Liver (tissue), 8 donors: ENCODE measurements at regions not wholly inside any gene's neighbourhood (a gene's known extent, or its start where the extent isn't known, plus 50 kb on each side); places are given as distances from the start of the nearest gene placed in this dataset.

ENCODE experiments used
- DNase-seq: peaks from one replicate; pipeline ENCODE4 v3.0.0-alpha.2; 2017; ENCODE audit warnings: low spot score
- H3K27ac ChIP-seq, 2 donors: one replicate each; pipeline ENCODE4 v1.7.0; 2013; ENCODE audit warnings: inconsistent platforms in 2 of 2, low read length in 2 of 2, control low read depth in 1 of 2, low read depth in 1 of 2, mild to moderate bottlenecking in 1 of 2
- H3K27me3 ChIP-seq, 4 donors: one replicate each; pipeline versions ENCODE4 v1.6.1 to v1.7.0; 2013; ENCODE audit warnings: low read length in 3 of 4, inconsistent platforms in 1 of 4, mild to moderate bottlenecking in 1 of 4, moderate library complexity in 1 of 4; ENCODE audit not compliant: control insufficient read depth in 4 of 4, insufficient read depth in 4 of 4
- H3K36me3 ChIP-seq, 4 donors: one replicate each; pipeline versions ENCODE4 v1.6.1 to v1.7.0; 2013; ENCODE audit warnings: low read length in 3 of 4, mild to moderate bottlenecking in 3 of 4, low read depth in 1 of 4, moderate library complexity in 1 of 4; ENCODE audit not compliant: control insufficient read depth in 4 of 4, insufficient read depth in 3 of 4
- H3K4me1 ChIP-seq, 4 donors: one replicate each; pipeline versions ENCODE4 v1.6.1 to v1.7.0; 2013; ENCODE audit warnings: low read length in 3 of 4, mild to moderate bottlenecking in 3 of 4, moderate library complexity in 1 of 4; ENCODE audit not compliant: control insufficient read depth in 4 of 4, insufficient read depth in 4 of 4
- H3K4me3 ChIP-seq, 3 donors: one replicate each; pipeline versions ENCODE4 v1.6.1 to v1.7.0; 2013; ENCODE audit warnings: low read length in 3 of 3, control low read depth in 1 of 3, low read depth in 1 of 3, mild to moderate bottlenecking in 1 of 3
- H3K9ac ChIP-seq, 2 donors: one replicate each; pipeline ENCODE4 v1.7.0; 2013; ENCODE audit warnings: low read length in 2 of 2, mild to moderate bottlenecking in 2 of 2, moderate library complexity in 2 of 2, control low read depth in 1 of 2, low read depth in 1 of 2
- H3K9me3 ChIP-seq, 4 donors: one replicate each; pipeline versions ENCODE4 v1.6.1 to v1.7.0; 2013; ENCODE audit warnings: low read length in 3 of 4; ENCODE audit not compliant: control insufficient read depth in 4 of 4
- ATF3 ChIP-seq: IDR thresholded peaks from 2 replicates; pipeline ENCODE4 v1.6.1; 2016; ENCODE audit warnings: antibody characterized with exemption
- EGR1 ChIP-seq, 2 donors: IDR thresholded peaks; 2 replicates each; pipeline ENCODE4 v1.6.1; 2016 to 2018; ENCODE audit warnings: antibody characterized with exemption in 2 of 2, low read depth in 2 of 2
- FOXA2 ChIP-seq: IDR thresholded peaks from 2 replicates; pipeline ENCODE4 v1.6.1; 2016; ENCODE audit warnings: antibody characterized with exemption
- GABPA ChIP-seq, 2 donors: IDR thresholded peaks in 1 of 2; conservative IDR thresholded peaks in 1 of 2; 2 replicates each; pipeline ENCODE4 v1.6.1; 2016; ENCODE audit warnings: antibody characterized with exemption in 2 of 2, mild to moderate bottlenecking in 1 of 2, moderate library complexity in 1 of 2
- HNF4A ChIP-seq, 2 donors: conservative IDR thresholded peaks; 2 replicates each; pipeline ENCODE4 v1.6.1; 2016; ENCODE audit warnings: antibody characterized with exemption in 2 of 2, mild to moderate bottlenecking in 2 of 2
- HNF4G ChIP-seq: IDR thresholded peaks from 2 replicates; pipeline ENCODE4 v1.6.1; 2016; ENCODE audit warnings: antibody characterized with exemption
- JUND ChIP-seq, 2 donors: IDR thresholded peaks; 2 replicates each; pipeline ENCODE4 v1.6.1; 2016; ENCODE audit warnings: antibody characterized with exemption in 2 of 2
- NR2F2 ChIP-seq: IDR thresholded peaks from 2 replicates; pipeline ENCODE4 v1.6.1; 2016; ENCODE audit warnings: antibody characterized with exemption
- RAD21 ChIP-seq, 2 donors: IDR thresholded peaks; 2 replicates each; pipeline ENCODE4 v1.6.1; 2016; ENCODE audit warnings: antibody characterized with exemption in 2 of 2, mild to moderate bottlenecking in 2 of 2
- REST ChIP-seq: IDR thresholded peaks from 2 replicates; pipeline ENCODE4 v1.6.1; 2016; ENCODE audit warnings: antibody characterized with exemption, mild to moderate bottlenecking
- RXRA ChIP-seq, 2 donors: IDR thresholded peaks; 2 replicates each; pipeline ENCODE4 v1.6.1; 2017 to 2018; ENCODE audit warnings: antibody characterized with exemption in 2 of 2, mild to moderate bottlenecking in 1 of 2
- TAF1 ChIP-seq: conservative IDR thresholded peaks from 2 replicates; pipeline ENCODE4 v1.6.1; 2016; ENCODE audit warnings: antibody characterized with exemption, mild to moderate bottlenecking
- YY1 ChIP-seq: IDR thresholded peaks from 2 replicates; pipeline ENCODE4 v1.6.1; 2016; ENCODE audit warnings: antibody characterized with exemption, mild to moderate bottlenecking
- WGBS: extraction: QIAGEN DNeasy Blood & Tissue Kit; methylation state at CpG from one replicate; pipeline ENCODE4 v1.1.7; 2013; 5-methylcytosine and 5-hydroxymethylcytosine counted together
- TF ChIP-seq, protein P1 (sequence below): fragments of 150-350 bp; IDR thresholded peaks from 2 replicates; pipeline ENCODE4 v1.5.1; 2017; ENCODE audit warnings: improper control_type of control experiment, low read depth, low read length; ENCODE audit not compliant: missing input control
- donor health status: healthy.
- donor health status: healthy.
- donor health status: healthy.
- donor health status: healthy.
- donor health status: healthy.

GRCh38 chr1:232519186-232519585 is 110.7 kb downstream of the SIPA1L2 start (continued):
- TF ChIP-seq, protein P1, sequence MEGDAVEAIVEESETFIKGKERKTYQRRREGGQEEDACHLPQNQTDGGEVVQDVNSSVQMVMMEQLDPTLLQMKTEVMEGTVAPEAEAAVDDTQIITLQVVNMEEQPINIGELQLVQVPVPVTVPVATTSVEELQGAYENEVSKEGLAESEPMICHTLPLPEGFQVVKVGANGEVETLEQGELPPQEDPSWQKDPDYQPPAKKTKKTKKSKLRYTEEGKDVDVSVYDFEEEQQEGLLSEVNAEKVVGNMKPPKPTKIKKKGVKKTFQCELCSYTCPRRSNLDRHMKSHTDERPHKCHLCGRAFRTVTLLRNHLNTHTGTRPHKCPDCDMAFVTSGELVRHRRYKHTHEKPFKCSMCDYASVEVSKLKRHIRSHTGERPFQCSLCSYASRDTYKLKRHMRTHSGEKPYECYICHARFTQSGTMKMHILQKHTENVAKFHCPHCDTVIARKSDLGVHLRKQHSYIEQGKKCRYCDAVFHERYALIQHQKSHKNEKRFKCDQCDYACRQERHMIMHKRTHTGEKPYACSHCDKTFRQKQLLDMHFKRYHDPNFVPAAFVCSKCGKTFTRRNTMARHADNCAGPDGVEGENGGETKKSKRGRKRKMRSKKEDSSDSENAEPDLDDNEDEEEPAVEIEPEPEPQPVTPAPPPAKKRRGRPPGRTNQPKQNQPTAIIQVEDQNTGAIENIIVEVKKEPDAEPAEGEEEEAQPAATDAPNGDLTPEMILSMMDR, result no peak

- Histone ChIP-seq H3K9ac (no peak overlapping the region), H3K27ac (no peak overlapping the region), H3K4me1 (no peaks in the 10 kb centered on the region), H3K36me3 (no peaks in the 10 kb centered on the region), H3K27me3 (no peaks in the 10 kb centered on the region), H3K9me3 (no peaks in the 10 kb centered on the region), H3K4me3 (no peak overlapping the region)
- 88% methylated on average over 5 of the region's 5 CpGs for WGBS
- TF ChIP-seq ATF3, result no peak
- no peak for DNase-seq
These were observed 111.6 kb downstream of the SIPA1L2 start for GRCh38 chr1:232518349-232518748.

DNA sequence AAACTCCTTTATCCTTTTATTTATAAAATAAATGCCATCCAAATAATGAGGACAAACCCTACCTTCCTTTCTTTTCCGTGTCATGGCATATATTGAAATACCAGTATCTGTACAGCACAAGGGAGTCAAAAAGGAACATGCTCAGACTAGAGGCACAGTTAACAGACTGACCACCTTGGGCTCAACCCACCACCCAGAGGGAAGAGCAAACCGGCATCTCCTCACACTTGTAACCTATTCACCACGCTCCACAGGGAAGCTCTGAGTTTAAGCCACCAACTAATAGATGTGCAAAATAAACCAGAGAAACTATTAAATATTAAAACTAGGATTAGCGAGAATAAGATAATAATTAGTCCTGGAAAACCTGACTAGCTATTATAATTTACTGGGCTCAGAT is 112.7 kb downstream of the SIPA1L2 start:
- Histone ChIP-seq H3K4me3 (no peak overlapping the region), H3K27me3 (no peaks in the 10 kb centered on the region), H3K27ac (no peak overlapping the region), H3K36me3 (no peaks in the 10 kb centered on the region), H3K9ac (no peak overlapping the region), H3K9me3 (no peaks in the 10 kb centered on the region), H3K4me1 (no peaks in the 10 kb centered on the region)
- TF ChIP-seq FOXA2 (no peak), GABPA (IDR thresholded peaks at IDR 0.05 in 1 of 2, conservative IDR thresholded peaks at IDR 0.05 in 1 of 2) (no peak), ATF3 (no peak), RAD21 (IDR thresholded peaks at IDR 0.05) (no peak), JUND (IDR thresholded peaks at IDR 0.05) (no peak), EGR1 (IDR thresholded peaks at IDR 0.05; ENCODE audit: low read depth in 2 of 2) (no peak), HNF4A (conservative IDR thresholded peaks at IDR 0.05) (no peak), RXRA (IDR thresholded peaks at IDR 0.05) (no peak), TAF1 (no peak), HNF4G (no peak), NR2F2 (no peak), YY1 (no peak)
- 93% methylated on average over 4 of the region's 4 CpGs for WGBS
- DNase-seq, result no peak

DNA sequence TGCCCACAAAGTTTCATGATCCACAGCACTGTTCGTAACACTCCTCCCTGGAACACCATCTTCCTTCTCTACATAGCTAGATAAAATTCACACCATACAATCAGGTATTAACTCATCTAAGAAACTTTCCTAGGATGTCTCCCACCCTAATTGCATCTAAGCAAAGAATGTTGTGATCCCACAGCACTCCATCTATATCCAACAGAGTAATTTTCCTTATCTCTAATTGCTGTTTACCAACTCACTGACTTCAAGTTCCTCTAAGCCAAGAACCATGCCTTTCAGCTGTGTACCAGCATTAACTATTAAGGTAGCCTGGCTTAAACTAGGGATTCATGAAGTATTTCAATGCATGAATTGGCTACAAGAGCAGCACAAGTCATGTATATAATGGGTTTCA is 114.2 kb downstream of the SIPA1L2 start:
- H3K27ac ChIP-seq, result no peak overlapping the region
- 96% methylated on average over 1 of the region's 1 CpG for WGBS
- H3K9ac ChIP-seq, result no peak overlapping the region
- no peaks in the 10 kb centered on the region for H3K27me3 ChIP-seq
- no peak for TF ChIP-seq FOXA2
- no peak for TF ChIP-seq YY1
- TF ChIP-seq ATF3, result no peak
- no peak for TF ChIP-seq HNF4A (conservative IDR thresholded peaks at IDR 0.05)
- no peak for TF ChIP-seq EGR1 (IDR thresholded peaks at IDR 0.05; ENCODE audit: low read depth in 2 of 2)
- TF ChIP-seq REST, result no peak
- no peak for TF ChIP-seq HNF4G
- H3K4me1 ChIP-seq, result no peaks in the 10 kb centered on the region
- DNase-seq, result no peak
- no peaks in the 10 kb centered on the region for H3K36me3 ChIP-seq
- H3K9me3 ChIP-seq, result no peaks in the 10 kb centered on the region
- H3K4me3 ChIP-seq, result no peak overlapping the region
